ENCODE measurements at regions not wholly inside any gene's neighbourhood (a gene's known extent, or its start where the extent isn't known, plus 50 kb on each side); places are given as distances from the start of the nearest gene placed in this dataset.

GRCh38 chr12:88428350-88428749 is 151.9 kb downstream of the KITLG start:
- TF ChIP-seq CTCF (CRISPR knock-in tag; IDR thresholded peaks at IDR 0.05) (no peak), POLR2A (IDR thresholded peaks at IDR 0.05; ENCODE audit: insufficient read depth in 1 of 2, low read depth in 2 of 2, low read length in 2 of 2) (no peak), NKX3-1 (CRISPR knock-in tag; IDR thresholded peaks at IDR 0.05) (no peak), GATAD2A (CRISPR knock-in tag; IDR thresholded peaks at IDR 0.05) (no peak)
